KMS-11 (cell line): ENCODE measurements at regions not wholly inside any gene's neighbourhood (a gene's known extent, or its start where the extent isn't known, plus 50 kb on each side); places are given as distances from the start of the nearest gene placed in this dataset.
"Not testable (repeated sequence)": the region's sequence is repeated elsewhere in the genome, so short reads cannot be mapped to it uniquely, and the experiment has no call there.

Experiments used
- H2AFZ ChIP-seq: fragments of 200-600 bp; sonication (generic); 2 replicates; pipeline ENCODE4 v1.6.1; 2016; ENCODE audit warnings: antibody characterized with exemption, mixed run types, low read depth
- H3K27ac ChIP-seq: fragments of 200-600 bp; sonication (generic); 2 replicates; pipeline ENCODE4 v1.6.1; 2016; ENCODE audit warnings: mild to moderate bottlenecking, mixed run types
- H3K27me3 ChIP-seq: fragments of 200-600 bp; sonication (generic); 2 replicates; pipeline ENCODE4 v1.6.1; 2017; ENCODE audit warnings: mild to moderate bottlenecking, low read depth, mixed run types, moderate library complexity; ENCODE audit not compliant: insufficient read depth
- H3K36me3 ChIP-seq: fragments of 200-600 bp; sonication (generic); 2 replicates; pipeline ENCODE4 v1.6.1; 2017; ENCODE audit warnings: mild to moderate bottlenecking, mixed run types; ENCODE audit not compliant: insufficient read depth
- H3K4me1 ChIP-seq: fragments of 200-600 bp; sonication (generic); 2 replicates; pipeline ENCODE4 v1.6.1; 2016; ENCODE audit warnings: mild to moderate bottlenecking, low read depth, mixed run types; ENCODE audit not compliant: poor library complexity, severe bottlenecking
- H3K4me2 ChIP-seq: fragments of 200-600 bp; sonication (generic); 2 replicates; pipeline ENCODE4 v1.7.0; 2016; ENCODE audit warnings: mild to moderate bottlenecking, mixed run types
- H3K4me3 ChIP-seq: fragments of 200-600 bp; sonication (generic); IDR thresholded peaks from 2 replicates; pipeline ENCODE4 v1.6.1; 2017; ENCODE audit warnings: low read depth, low read length, mixed read lengths; ENCODE audit not compliant: insufficient read depth
- H3K79me2 ChIP-seq: fragments of 200-600 bp; sonication (generic); 2 replicates; pipeline ENCODE4 v1.6.1; 2016; ENCODE audit warnings: low read depth, mixed run types; ENCODE audit not compliant: insufficient read depth
- H3K9ac ChIP-seq: fragments of 200-600 bp; sonication (generic); 2 replicates; pipeline ENCODE4 v1.6.1; 2016; ENCODE audit warnings: mild to moderate bottlenecking, mixed run types
- H4K20me1 ChIP-seq: fragments of 200-600 bp; sonication (generic); 2 replicates; pipeline ENCODE4 v1.6.1; 2016; ENCODE audit warnings: mild to moderate bottlenecking, mixed run types; ENCODE audit not compliant: insufficient read depth
- TF ChIP-seq, protein P1 (sequence below): fragments of 200-600 bp; sonication (generic); conservative IDR thresholded peaks from 2 replicates; pipeline ENCODE4 v1.6.1; 2017; ENCODE audit warnings: low read depth, mild to moderate bottlenecking, antibody characterized with exemption, low read length, moderate library complexity, mixed read lengths

DNA sequence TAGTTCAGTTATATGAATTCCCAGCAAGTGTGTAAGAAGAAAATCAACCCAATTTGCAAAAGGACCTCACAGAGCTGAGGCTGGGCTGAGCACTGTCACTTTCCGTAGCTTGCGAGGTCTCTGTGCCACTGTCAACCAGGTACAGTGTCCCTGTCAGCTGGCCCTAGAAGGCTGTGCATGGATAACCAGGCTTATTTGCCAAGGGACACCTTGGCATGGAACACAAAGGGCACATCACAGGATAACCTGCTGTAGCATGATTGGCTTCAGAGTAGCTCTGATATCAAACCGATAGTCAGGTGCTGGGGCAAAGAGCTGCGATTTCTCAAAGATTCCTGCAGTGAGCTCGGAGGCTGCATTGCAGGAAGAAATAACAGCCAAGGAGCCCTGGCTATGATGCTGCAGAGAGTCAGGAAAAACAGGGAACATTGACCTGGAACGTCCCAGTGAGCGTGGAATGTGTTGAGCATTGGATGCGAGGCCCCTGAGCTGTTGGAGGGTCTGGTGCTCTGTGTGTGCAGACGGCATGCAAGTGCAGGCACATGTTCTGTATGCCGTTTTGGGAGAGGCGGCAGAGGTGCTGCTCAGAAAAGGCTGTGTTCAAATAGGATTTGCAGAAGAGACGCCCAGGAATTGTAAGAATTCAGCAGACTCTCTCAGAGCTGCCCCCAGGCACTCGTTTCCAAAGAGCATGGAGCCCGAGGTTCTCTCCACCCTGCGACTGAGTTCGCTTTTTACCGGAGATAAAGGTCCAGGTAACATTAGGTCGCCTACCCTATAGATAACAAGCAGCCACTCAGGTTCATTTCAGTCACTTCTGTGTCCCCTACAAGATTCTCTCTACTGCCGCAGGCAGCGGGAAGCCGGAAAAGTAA, 213.5 kb upstream of the IRS2 start:
- Histone ChIP-seq H3K79me2 (no peaks in the 10 kb centered on the region), H3K4me3 (no peak overlapping the region), H2AFZ (no peak overlapping the region), H3K9ac (no peak overlapping the region), H3K27me3 (no peaks in the 10 kb centered on the region), H3K36me3 (no peaks in the 10 kb centered on the region), H4K20me1 (no peaks in the 10 kb centered on the region), H3K4me2 (no peak overlapping the region), H3K27ac (no peak overlapping the region), H3K4me1 (peaks cover 34% of the 10 kb centered on the region)
- TF ChIP-seq, protein P1, sequence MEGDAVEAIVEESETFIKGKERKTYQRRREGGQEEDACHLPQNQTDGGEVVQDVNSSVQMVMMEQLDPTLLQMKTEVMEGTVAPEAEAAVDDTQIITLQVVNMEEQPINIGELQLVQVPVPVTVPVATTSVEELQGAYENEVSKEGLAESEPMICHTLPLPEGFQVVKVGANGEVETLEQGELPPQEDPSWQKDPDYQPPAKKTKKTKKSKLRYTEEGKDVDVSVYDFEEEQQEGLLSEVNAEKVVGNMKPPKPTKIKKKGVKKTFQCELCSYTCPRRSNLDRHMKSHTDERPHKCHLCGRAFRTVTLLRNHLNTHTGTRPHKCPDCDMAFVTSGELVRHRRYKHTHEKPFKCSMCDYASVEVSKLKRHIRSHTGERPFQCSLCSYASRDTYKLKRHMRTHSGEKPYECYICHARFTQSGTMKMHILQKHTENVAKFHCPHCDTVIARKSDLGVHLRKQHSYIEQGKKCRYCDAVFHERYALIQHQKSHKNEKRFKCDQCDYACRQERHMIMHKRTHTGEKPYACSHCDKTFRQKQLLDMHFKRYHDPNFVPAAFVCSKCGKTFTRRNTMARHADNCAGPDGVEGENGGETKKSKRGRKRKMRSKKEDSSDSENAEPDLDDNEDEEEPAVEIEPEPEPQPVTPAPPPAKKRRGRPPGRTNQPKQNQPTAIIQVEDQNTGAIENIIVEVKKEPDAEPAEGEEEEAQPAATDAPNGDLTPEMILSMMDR: no peak

DNA sequence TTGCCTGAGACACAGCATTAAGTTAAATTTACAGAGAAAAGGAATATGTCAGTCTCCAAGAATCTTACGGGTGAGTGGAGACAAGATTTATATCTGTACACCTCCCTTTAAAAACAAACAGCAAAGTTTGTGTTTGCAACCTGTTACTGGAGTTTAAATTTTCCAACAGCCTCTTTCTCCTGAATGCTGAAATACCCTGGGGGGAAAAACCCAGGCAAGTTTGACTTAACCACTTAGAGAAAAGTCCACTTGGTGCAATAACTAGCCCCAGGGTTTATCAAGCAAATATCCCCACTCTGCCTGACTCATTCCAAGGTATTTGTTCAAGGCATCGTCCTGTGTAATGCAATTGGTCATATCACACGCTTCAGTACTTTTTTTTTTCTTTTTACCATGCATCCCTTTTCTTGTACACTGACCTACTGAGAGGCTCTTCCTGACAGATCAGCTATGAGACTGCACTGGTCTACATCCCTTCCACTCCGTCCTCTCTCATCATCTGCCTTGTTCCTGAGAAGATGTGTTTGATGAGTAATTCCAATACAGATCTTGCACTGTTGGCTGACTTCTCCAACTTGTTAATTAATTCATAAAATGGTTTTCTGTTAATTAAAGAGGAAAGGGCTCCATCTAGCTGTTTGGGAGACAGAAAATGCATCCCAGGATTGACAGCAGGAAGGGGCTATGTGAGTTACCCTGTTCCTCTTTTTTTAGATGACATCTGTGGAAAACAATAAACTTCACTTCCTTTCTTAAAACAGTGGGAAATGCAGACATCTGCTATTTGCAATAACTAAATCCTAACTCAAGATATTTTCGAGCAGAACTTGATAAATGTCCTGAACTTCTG, 212.5 kb upstream of the IRS2 start:
- H3K27ac ChIP-seq: no peak overlapping the region
- TF ChIP-seq, protein P1: no peak
- no peaks in the 10 kb centered on the region for H3K27me3 ChIP-seq
- H3K4me3 ChIP-seq: no peak overlapping the region
- H3K36me3 ChIP-seq: no peaks in the 10 kb centered on the region
- no peaks in the 10 kb centered on the region for H3K79me2 ChIP-seq
- H3K4me2 ChIP-seq: no peak overlapping the region
- H3K9ac ChIP-seq: no peak overlapping the region
- H4K20me1 ChIP-seq: no peaks in the 10 kb centered on the region
- peaks cover 39% of the 10 kb centered on the region for H3K4me1 ChIP-seq
- no peak overlapping the region for H2AFZ ChIP-seq

DNA sequence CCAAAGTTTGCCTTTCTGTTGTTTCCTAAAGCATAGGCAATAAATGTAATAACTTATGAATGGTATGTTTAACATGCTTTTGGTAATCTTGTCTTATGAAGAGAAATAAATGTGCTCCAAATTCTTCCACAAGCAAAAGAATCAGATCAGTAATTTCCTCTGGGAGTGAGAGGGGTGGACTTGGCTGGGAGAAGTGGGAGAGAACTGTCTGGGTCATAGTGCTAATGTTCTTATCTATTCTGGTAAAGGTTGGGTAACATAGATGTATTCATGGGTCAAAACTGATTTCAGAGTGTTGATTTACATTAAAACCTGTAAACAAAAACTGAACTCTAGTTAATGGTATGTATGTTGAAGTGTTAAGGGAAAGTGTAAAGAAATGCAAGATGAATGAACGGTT, 211.7 kb upstream of the IRS2 start:
- H3K27ac ChIP-seq: no peak overlapping the region; the same call in 1 of the 2 replicates
- H3K79me2 ChIP-seq: no peaks in the 10 kb centered on the region
- H3K4me1 ChIP-seq: peaks cover 39% of the 10 kb centered on the region
- TF ChIP-seq, protein P1: no peak
- H3K4me3 ChIP-seq: no peak overlapping the region
- no peaks in the 10 kb centered on the region for H4K20me1 ChIP-seq
- no peak overlapping the region for H3K9ac ChIP-seq
- no peak overlapping the region for H3K4me2 ChIP-seq
- no peak overlapping the region for H2AFZ ChIP-seq
- no peaks in the 10 kb centered on the region for H3K36me3 ChIP-seq
- H3K27me3 ChIP-seq: no peaks in the 10 kb centered on the region

DNA sequence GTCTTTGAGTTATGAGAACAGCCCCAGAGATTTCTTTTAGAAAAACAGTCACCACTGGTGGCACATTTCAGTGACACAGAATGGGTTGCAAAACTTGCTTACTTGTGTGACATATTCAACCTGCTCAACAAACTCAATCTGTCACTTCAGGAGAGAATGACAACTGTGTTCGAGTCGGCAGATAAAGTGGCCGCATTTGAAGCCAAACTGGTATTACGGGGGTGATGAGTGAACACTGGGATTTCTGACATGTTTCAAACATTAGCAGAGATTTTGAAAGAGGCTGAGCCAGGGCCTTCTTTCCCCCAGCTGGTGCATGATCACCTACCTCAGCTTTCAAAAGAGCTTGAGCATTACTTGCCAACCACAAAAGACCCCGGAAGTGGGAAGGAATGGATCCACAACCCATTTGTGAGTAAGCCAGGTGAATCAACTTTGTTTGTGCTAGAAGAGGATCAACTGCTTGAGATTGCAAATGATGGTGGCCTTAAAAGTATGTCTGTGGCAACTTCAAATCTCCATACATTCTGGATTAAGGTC, 210.7 kb upstream of the IRS2 start:
- Histone ChIP-seq H3K4me2 (peak overlapping the region; percentile 83), H3K4me1 (peaks cover 39% of the 10 kb centered on the region), H2AFZ (peak overlapping the region; percentile 33; the same call in 1 of the 2 replicates), H3K27ac (peak overlapping the region; percentile 61)
- H3K27me3 ChIP-seq, H3K36me3 ChIP-seq, H3K4me3 ChIP-seq, H3K9ac ChIP-seq, H4K20me1 ChIP-seq, H3K79me2 ChIP-seq: not testable (repeated sequence)
